GM12878 (cell line): ENCODE measurements at regions not wholly inside any gene's neighbourhood (a gene's known extent, or its start where the extent isn't known, plus 50 kb on each side); places are given as distances from the start of the nearest gene placed in this dataset.

Source experiments
- ATAC-seq: fragments of 200-7000 bp; cut with Tn5 transposase; 3 replicates; pipeline ENCODE4 v1.9.1; 2020; ENCODE audit warnings: mild to moderate bottlenecking, moderate library complexity
- BruUV-seq: library from RNA; stranded (reverse); fragments of 400-500 nt; replicated peaks from 2 replicates; lab custom pipeline; 2021; lab: Mats Ljungman, UMichigan
- CTCF ChIA-PET: fragments of 300-600 bp; sonication (Branson Sonifier 250); formaldehyde crosslinking; extraction: SDS; loops from one replicate; lab custom pipeline; 2021; ENCODE audit warnings: inconsistent platforms; lab: Yijun Ruan, JAX
- POLR2A ChIA-PET: fragments of 350-600 bp; formaldehyde crosslinking; extraction: SDS; loops from one replicate; lab custom pipeline; 2021; ENCODE audit warnings: inconsistent platforms; lab: Charles Lee
- RAD21 ChIA-PET: fragments of 300-600 bp; sonication (Branson Sonifier 250); formaldehyde crosslinking; loops from one replicate; lab custom pipeline; 2023; ENCODE audit warnings: antibody characterized with exemption; ENCODE audit not compliant: unreplicated experiment; lab: Charles Lee
- SMC1A ChIA-PET: fragments of 300-600 bp; sonication (Branson Sonifier 250); formaldehyde crosslinking; loops from one replicate; lab custom pipeline; 2023; ENCODE audit not compliant: unreplicated experiment, uncharacterized antibody; lab: Charles Lee
- DNase-seq: peaks from one replicate; pipeline ENCODE4 v3.0.0-alpha.2; 2011; ENCODE audit warnings: low read depth, low spot score
- FAIRE-seq: peaks from 3 replicates; lab custom pipeline; 2011; peaks lifted over from hg19 to GRCh38; lab: Jason Lieb, UNC
- H2AFZ ChIP-seq: 2 replicates; pipeline ENCODE4 v1.6.0; 2011; ENCODE audit warnings: low read depth, low read length, control low read depth; ENCODE audit not compliant: control insufficient read depth
- H3K27ac ChIP-seq: 2 replicates; pipeline ENCODE4 v1.5.1; 2011; ENCODE audit warnings: control low read depth; ENCODE audit not compliant: control insufficient read depth, insufficient read depth
- H3K27me3 ChIP-seq, 2 experiments: replicated peaks in 1 of 2; 2 replicates each; pipeline versions ENCODE4 v1.6.0 to v1.6.1; 2011; ENCODE audit warnings: low read length in 1 of 2; ENCODE audit not compliant: control insufficient read depth in 2 of 2, insufficient read depth in 2 of 2
- H3K36me3 ChIP-seq, 2 experiments: 2 replicates each; pipeline ENCODE4 v1.5.1; 2011; ENCODE audit warnings: low read length in 1 of 2; ENCODE audit not compliant: control insufficient read depth in 2 of 2, insufficient read depth in 2 of 2
- H3K4me1 ChIP-seq: 2 replicates; pipeline ENCODE4 v1.6.1; 2011; ENCODE audit warnings: mild to moderate bottlenecking, low read length, moderate library complexity, mixed read lengths; ENCODE audit not compliant: control insufficient read depth, insufficient read depth
- H3K4me2 ChIP-seq: 2 replicates; pipeline ENCODE4 v1.6.0; 2011; ENCODE audit warnings: control low read depth; ENCODE audit not compliant: control insufficient read depth, insufficient read depth
- H3K4me3 ChIP-seq: fragments of 200-600 bp; sonication (generic); 2 replicates; pipeline ENCODE4 v1.5.1; 2016
- H3K79me2 ChIP-seq: 2 replicates; pipeline ENCODE4 v1.6.0; 2011; ENCODE audit warnings: low read length; ENCODE audit not compliant: control insufficient read depth, insufficient read depth
- H3K9ac ChIP-seq: 2 replicates; pipeline ENCODE4 v1.8.0; 2011; ENCODE audit warnings: low read length, control low read depth, mixed read lengths; ENCODE audit not compliant: control insufficient read depth, insufficient read depth
- H3K9me3 ChIP-seq: replicated peaks from 3 replicates; pipeline ENCODE4 v1.5.1; 2011; ENCODE audit warnings: mild to moderate bottlenecking, low read length; ENCODE audit not compliant: control insufficient read depth, insufficient read depth
- H4K20me1 ChIP-seq: 2 replicates; pipeline ENCODE4 v1.6.0; 2011; ENCODE audit not compliant: control insufficient read depth, insufficient read depth
- BCL11A ChIP-seq: IDR thresholded peaks from 2 replicates; pipeline ENCODE4 v1.6.1; 2011; ENCODE audit warnings: low read depth, low read length
- BMI1 ChIP-seq: fragments of 450-650 bp; IDR thresholded peaks from 2 replicates; pipeline ENCODE4 v1.6.1; 2016; ENCODE audit warnings: mild to moderate bottlenecking, moderate library complexity, borderline replicate concordance
- CBX5 ChIP-seq: sonication (generic); IDR thresholded peaks from 2 replicates; pipeline ENCODE4 v1.6.1; 2016; ENCODE audit warnings: low read depth, moderate library complexity, mild to moderate bottlenecking, inconsistent platforms
- CHD4 ChIP-seq: fragments of 200-600 bp; sonication (generic); IDR thresholded peaks from 2 replicates; pipeline ENCODE4 v1.6.1; 2016; ENCODE audit warnings: mild to moderate bottlenecking
- CREB1 ChIP-seq: IDR thresholded peaks from 2 replicates; pipeline ENCODE4 v1.6.1; 2012; ENCODE audit warnings: low read depth, mild to moderate bottlenecking, inconsistent platforms
- DPF2 ChIP-seq: fragments of 450-650 bp; IDR thresholded peaks from 2 replicates; pipeline ENCODE4 v1.6.1; 2017; ENCODE audit warnings: mild to moderate bottlenecking
- MEF2B ChIP-seq: fragments of 450-650 bp; IDR thresholded peaks from 2 replicates; pipeline ENCODE4 v1.6.1; 2018; ENCODE audit warnings: mild to moderate bottlenecking, moderate library complexity; ENCODE audit not compliant: partially characterized antibody, poor library complexity, severe bottlenecking
- NFIC ChIP-seq: IDR thresholded peaks from 2 replicates; pipeline ENCODE4 v1.6.1; 2012; ENCODE audit warnings: low read depth, mild to moderate bottlenecking, inconsistent platforms, low read length, moderate library complexity
- NFYA ChIP-seq: IDR thresholded peaks from 2 replicates; pipeline ENCODE4 v1.6.1; 2011; ENCODE audit warnings: low read depth, mild to moderate bottlenecking, low read length, improper control_type of control experiment, borderline replicate concordance
- NFYB ChIP-seq: IDR thresholded peaks from 2 replicates; pipeline ENCODE4 v1.6.1; 2011; ENCODE audit warnings: low read depth, mild to moderate bottlenecking, low read length, improper control_type of control experiment, moderate library complexity; ENCODE audit not compliant: insufficient read depth
- NR2C1 ChIP-seq: fragments of 450-650 bp; IDR thresholded peaks from 2 replicates; pipeline ENCODE4 v1.6.1; 2017; ENCODE audit warnings: antibody characterized with exemption, mild to moderate bottlenecking, moderate library complexity
- NR2F1 ChIP-seq: fragments of 450-650 bp; conservative IDR thresholded peaks from 2 replicates; pipeline ENCODE4 v1.6.1; 2017; ENCODE audit warnings: mild to moderate bottlenecking
- SMAD1 ChIP-seq: fragments of 450-650 bp; IDR thresholded peaks from 2 replicates; pipeline ENCODE4 v1.6.1; 2018; ENCODE audit warnings: mild to moderate bottlenecking, low read depth; ENCODE audit not compliant: partially characterized antibody
- SPI1 ChIP-seq: IDR thresholded peaks from 2 replicates; pipeline ENCODE4 v1.6.1; 2011; ENCODE audit warnings: low read depth, mild to moderate bottlenecking, low read length, moderate library complexity, borderline replicate concordance; ENCODE audit not compliant: insufficient read depth
- SREBF2 ChIP-seq: IDR thresholded peaks from 2 replicates; pipeline ENCODE4 v1.6.1; 2012; ENCODE audit warnings: mild to moderate bottlenecking, low read length
- TCF12 ChIP-seq: IDR thresholded peaks from 2 replicates; pipeline ENCODE4 v1.6.1; 2011; ENCODE audit warnings: low read depth, mild to moderate bottlenecking, low read length
- YY1 ChIP-seq: IDR thresholded peaks from 2 replicates; pipeline ENCODE4 v1.6.1; 2011; ENCODE audit warnings: low read depth, mild to moderate bottlenecking, low read length
- ZNF622 ChIP-seq: fragments of 450-650 bp; IDR thresholded peaks from 2 replicates; pipeline ENCODE4 v1.6.1; 2017; ENCODE audit warnings: mild to moderate bottlenecking, inconsistent platforms
- WGBS: methylation state at CpG from one replicate; pipeline ENCODE4 v1.1.6; 2016; ENCODE audit warnings: low lambda C conversion rate; ENCODE audit not compliant: insufficient replicate concordance, insufficient coverage; ENCODE audit errors: missing lambda C conversion rate; 5-methylcytosine and 5-hydroxymethylcytosine counted together
- in situ Hi-C: fragments of 300-500 bp; cut with MboI; formaldehyde crosslinking; loops from 9 replicates; pipeline ENCODE4 v1.14.3; 2018; ENCODE audit warnings: mixed read lengths
- intact Hi-C: fragments of 100-400 bp; cut with micrococcal nuclease; formaldehyde crosslinking; loops from one replicate; pipeline ENCODE4 v1.14.2; 2022; ENCODE audit not compliant: unreplicated experiment
- TF ChIP-seq, protein P1 (sequence below): fragments of 450-650 bp; IDR thresholded peaks from 2 replicates; pipeline ENCODE4 v1.6.1; 2016; ENCODE audit warnings: mild to moderate bottlenecking, moderate library complexity, borderline replicate concordance

GRCh38 chr2:235371018-235371417 lies 122.8 kb upstream of the AGAP1 start:
- ChIA-PET CTCF (no interaction called here), SMC1A (no interaction called here)

More at GRCh38 chr2:235371018-235371417, 122.8 kb upstream of the AGAP1 start:
- H3K79me2 ChIP-seq, result no peaks in the 10 kb centered on the region
- no peaks in the 10 kb centered on the region for H3K9me3 ChIP-seq
- H3K4me3 ChIP-seq, result no peak overlapping the region
- no peak overlapping the region for H3K9ac ChIP-seq
- ATAC-seq, result no peak
- in situ Hi-C loops (no loop called here), intact Hi-C loops (no loop called here)
- DNase-seq, result no peak
- POLR2A ChIA-PET, result no interaction called here
- no peak overlapping the region for H3K27ac ChIP-seq
- WGBS, result 14% methylated on average over 5 of the region's 5 CpGs
- RAD21 ChIA-PET, result no interaction called here
- TF ChIP-seq CBX5 (no peak), NFYA (no peak), NFIC (no peak), NFYB (no peak), NR2F1 (no peak), YY1 (no peak), CHD4 (no peak), BMI1 (no peak), ZNF622 (no peak), NR2C1 (no peak), BCL11A (no peak), TCF12 (no peak), DPF2 (no peak), SREBF2 (no peak), SMAD1 (no peak), SPI1 (no peak), CREB1 (no peak), MEF2B (no peak)
- TF ChIP-seq, protein P1, sequence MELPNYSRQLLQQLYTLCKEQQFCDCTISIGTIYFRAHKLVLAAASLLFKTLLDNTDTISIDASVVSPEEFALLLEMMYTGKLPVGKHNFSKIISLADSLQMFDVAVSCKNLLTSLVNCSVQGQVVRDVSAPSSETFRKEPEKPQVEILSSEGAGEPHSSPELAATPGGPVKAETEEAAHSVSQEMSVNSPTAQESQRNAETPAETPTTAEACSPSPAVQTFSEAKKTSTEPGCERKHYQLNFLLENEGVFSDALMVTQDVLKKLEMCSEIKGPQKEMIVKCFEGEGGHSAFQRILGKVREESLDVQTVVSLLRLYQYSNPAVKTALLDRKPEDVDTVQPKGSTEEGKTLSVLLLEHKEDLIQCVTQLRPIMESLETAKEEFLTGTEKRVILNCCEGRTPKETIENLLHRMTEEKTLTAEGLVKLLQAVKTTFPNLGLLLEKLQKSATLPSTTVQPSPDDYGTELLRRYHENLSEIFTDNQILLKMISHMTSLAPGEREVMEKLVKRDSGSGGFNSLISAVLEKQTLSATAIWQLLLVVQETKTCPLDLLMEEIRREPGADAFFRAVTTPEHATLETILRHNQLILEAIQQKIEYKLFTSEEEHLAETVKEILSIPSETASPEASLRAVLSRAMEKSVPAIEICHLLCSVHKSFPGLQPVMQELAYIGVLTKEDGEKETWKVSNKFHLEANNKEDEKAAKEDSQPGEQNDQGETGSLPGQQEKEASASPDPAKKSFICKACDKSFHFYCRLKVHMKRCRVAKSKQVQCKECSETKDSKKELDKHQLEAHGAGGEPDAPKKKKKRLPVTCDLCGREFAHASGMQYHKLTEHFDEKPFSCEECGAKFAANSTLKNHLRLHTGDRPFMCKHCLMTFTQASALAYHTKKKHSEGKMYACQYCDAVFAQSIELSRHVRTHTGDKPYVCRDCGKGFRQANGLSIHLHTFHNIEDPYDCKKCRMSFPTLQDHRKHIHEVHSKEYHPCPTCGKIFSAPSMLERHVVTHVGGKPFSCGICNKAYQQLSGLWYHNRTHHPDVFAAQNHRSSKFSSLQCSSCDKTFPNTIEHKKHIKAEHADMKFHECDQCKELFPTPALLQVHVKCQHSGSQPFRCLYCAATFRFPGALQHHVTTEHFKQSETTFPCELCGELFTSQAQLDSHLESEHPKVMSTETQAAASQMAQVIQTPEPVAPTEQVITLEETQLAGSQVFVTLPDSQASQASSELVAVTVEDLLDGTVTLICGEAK, result no peak
- no TSS peak for BruUV-seq
- H3K36me3 ChIP-seq, result no peaks in the 10 kb centered on the region
- no peaks in the 10 kb centered on the region for H3K4me1 ChIP-seq
- H4K20me1 ChIP-seq, result no peaks in the 10 kb centered on the region
- no peaks in the 10 kb centered on the region for H3K27me3 ChIP-seq
- H2AFZ ChIP-seq, result no peak overlapping the region
- no peak overlapping the region for H3K4me2 ChIP-seq
- no peak for FAIRE-seq
